ENCODE measurements at regions not wholly inside any gene's neighbourhood (a gene's known extent, or its start where the extent isn't known, plus 50 kb on each side); places are given as distances from the start of the nearest gene placed in this dataset.

DNA sequence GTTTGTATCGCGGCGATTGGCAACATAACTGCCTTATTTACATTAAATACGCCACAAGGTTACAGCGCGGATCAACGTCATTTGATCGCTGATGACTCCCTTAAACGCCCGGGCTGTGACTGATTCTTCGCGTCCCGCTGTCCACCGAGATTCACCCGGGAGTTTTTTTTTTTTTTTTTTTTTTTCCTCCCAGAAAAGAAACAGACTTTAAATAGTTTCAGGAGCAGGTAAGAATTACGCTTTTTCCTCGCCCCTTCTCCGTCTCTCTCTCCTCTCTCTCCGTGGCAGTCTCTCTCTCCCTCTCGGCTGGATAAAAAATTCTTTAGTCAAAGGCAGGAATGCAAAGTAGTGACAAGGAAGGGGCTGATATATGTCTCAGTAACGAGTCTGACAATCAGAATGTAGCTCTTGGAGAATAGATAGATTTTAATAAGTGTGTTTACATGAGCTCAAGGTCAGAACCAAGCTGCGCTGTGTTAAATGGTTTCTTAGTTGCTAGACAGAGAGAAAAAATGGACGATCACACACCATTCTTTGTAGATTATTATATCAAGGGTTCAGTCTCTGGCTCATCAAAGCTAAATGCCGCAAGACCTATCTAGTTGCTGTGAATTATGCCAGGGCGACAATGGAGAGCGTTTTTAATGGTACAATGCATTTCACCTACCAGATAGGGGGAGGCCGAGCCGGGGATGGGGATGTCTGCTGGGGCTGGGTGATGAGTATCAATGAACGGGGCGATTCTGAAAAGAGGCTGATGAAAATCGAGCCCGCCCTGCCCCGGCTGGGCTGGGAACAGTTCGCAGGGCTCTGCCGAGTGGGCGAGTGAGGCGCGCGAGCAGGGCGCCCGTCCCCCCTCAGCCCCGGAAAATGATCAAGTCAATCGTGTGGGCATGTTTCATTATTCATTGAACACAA, 147.2 kb upstream of the ZNF536 start:
- Histone ChIP-seq H3K36me3 (ENCODE audit: control insufficient read depth, insufficient read depth, low read length, severe bottlenecking) (no peaks in the 10 kb centered on the region), H3K9ac (ENCODE audit: low read length) (no peak overlapping the region), H3K4me3 (ENCODE audit: low read length) (peak overlapping the region; percentile 41), H3K4me1 (ENCODE audit: control insufficient read depth, insufficient read depth, low read length) (peaks cover 14% of the 10 kb centered on the region), H3K27me3 (replicated peaks; ENCODE audit: control insufficient read depth, insufficient read depth, low read length) (peaks cover 46% of the 10 kb centered on the region), H3K9me3 (ENCODE audit: control insufficient read depth, low read length) (no peaks in the 10 kb centered on the region)
- peak; percentile 18 for DNase-seq (ENCODE audit: low read depth)

GRCh38 chr19:30225676-30226463, 146.3 kb upstream of the ZNF536 start:
- peaks cover 39% of the 10 kb centered on the region for H3K27me3 ChIP-seq (replicated peaks; ENCODE audit: control insufficient read depth, insufficient read depth, low read length)
- no peaks in the 10 kb centered on the region for H3K9me3 ChIP-seq (ENCODE audit: control insufficient read depth, low read length)
- peak; percentile 10 for DNase-seq (ENCODE audit: low read depth)

GRCh38 chr19:30226464-30227011, 145.6 kb upstream of the ZNF536 start:
- no peaks in the 10 kb centered on the region for H3K36me3 ChIP-seq (ENCODE audit: control insufficient read depth, insufficient read depth, low read length, severe bottlenecking)
- H3K27me3 ChIP-seq (replicated peaks; ENCODE audit: control insufficient read depth, insufficient read depth, low read length): peaks cover 40% of the 10 kb centered on the region
- H3K4me1 ChIP-seq (ENCODE audit: control insufficient read depth, insufficient read depth, low read length): peaks cover 14% of the 10 kb centered on the region
- DNase-seq (ENCODE audit: low read depth): peak; percentile 4
- H3K4me3 ChIP-seq (ENCODE audit: low read length): peak overlapping the region; percentile 76
- no peaks in the 10 kb centered on the region for H3K9me3 ChIP-seq (ENCODE audit: control insufficient read depth, low read length)
- H3K9ac ChIP-seq (ENCODE audit: low read length): no peak overlapping the region

More at GRCh38 chr19:30225676-30226463, 146.3 kb upstream of the ZNF536 start:
- H3K4me3 ChIP-seq (ENCODE audit: low read length): peak overlapping the region; percentile 76
- peaks cover 14% of the 10 kb centered on the region for H3K4me1 ChIP-seq (ENCODE audit: control insufficient read depth, insufficient read depth, low read length)
- H3K36me3 ChIP-seq (ENCODE audit: control insufficient read depth, insufficient read depth, low read length, severe bottlenecking): no peaks in the 10 kb centered on the region
- H3K9ac ChIP-seq (ENCODE audit: low read length): no peak overlapping the region

- H3K9ac ChIP-seq (ENCODE audit: low read length): peak overlapping the region; percentile 25
- no peaks in the 10 kb centered on the region for H3K36me3 ChIP-seq (ENCODE audit: control insufficient read depth, insufficient read depth, low read length, severe bottlenecking)
- H3K27me3 ChIP-seq (replicated peaks; ENCODE audit: control insufficient read depth, insufficient read depth, low read length): peaks cover 35% of the 10 kb centered on the region
- DNase-seq (ENCODE audit: low read depth): peak; percentile 9
- peak overlapping the region; percentile 76 for H3K4me3 ChIP-seq (ENCODE audit: low read length)
- no peaks in the 10 kb centered on the region for H3K9me3 ChIP-seq (ENCODE audit: control insufficient read depth, low read length)
- H3K4me1 ChIP-seq (ENCODE audit: control insufficient read depth, insufficient read depth, low read length): peaks cover 14% of the 10 kb centered on the region
Measured at GRCh38 chr19:30227012-30227621, 145.1 kb upstream of the ZNF536 start.

DNA sequence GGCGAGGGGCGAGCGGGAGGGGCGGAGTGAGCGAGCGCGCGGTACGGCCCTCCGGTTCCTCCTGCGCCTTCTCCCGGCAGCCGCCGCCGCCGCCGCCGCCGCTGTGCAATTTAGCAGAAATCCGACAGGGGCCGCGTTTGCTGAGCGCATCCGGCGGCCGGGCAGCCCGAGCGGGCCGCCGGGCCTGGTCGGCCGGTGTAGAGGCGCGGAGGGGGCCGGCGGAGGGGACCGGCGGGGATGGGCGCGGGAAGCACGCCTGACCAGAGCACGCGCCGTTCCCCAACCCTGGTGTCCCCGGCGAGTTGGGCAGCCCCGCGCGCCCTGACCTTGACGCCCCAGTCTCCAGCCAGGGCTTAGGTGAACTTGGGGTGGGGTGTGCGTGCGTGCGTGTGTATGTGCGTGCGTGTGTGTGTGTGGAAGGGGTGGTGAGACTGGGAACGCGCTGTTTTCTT, 144.5 kb upstream of the ZNF536 start:
- H3K4me3 ChIP-seq (ENCODE audit: low read length): peak overlapping the region; percentile 76
- peaks cover 35% of the 10 kb centered on the region for H3K27me3 ChIP-seq (replicated peaks; ENCODE audit: control insufficient read depth, insufficient read depth, low read length)
- peak; percentile 89 for DNase-seq (ENCODE audit: low read depth)

DNA sequence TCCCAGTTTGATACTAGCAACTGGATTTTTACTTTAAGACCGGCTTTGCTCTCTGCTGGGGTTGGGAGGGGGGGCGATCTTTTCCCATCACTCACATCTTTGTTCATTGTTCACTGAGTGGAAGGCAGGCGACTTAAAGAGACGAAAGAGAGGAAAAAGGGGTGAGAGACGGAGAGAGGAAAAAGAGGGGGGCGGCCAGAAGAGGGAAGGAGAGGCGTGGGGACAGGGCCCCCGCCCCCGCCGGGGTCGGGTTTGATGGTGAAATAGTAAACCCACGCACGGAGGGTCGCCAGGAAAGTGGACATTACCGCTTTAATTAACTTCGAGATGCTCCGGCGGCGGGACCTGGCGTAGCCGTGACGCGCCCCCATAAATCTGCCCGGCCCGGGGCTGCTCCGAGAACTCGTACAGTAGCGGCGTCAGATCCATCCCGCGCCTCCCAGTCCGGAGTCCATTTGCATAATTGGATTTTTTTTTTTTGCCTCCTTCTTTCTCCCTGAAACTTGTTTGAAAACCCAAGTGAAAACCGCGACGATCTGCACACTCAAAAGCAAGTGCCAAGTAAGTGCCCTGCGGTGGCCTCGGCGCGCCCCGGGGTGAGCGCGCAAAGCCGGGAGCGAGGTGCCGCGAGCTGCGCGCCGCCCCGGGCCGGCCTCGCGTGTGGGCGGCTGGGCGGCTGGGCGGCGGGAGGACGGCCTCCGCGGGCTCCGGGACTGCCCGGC, 143.9 kb upstream of the ZNF536 start:
- Histone ChIP-seq H3K27me3 (replicated peaks; ENCODE audit: control insufficient read depth, insufficient read depth, low read length) (peaks cover 34% of the 10 kb centered on the region), H3K4me1 (ENCODE audit: control insufficient read depth, insufficient read depth, low read length) (peaks cover 14% of the 10 kb centered on the region), H3K4me3 (ENCODE audit: low read length) (peak overlapping the region; percentile 69), H3K9ac (ENCODE audit: low read length) (no peak overlapping the region), H3K9me3 (ENCODE audit: control insufficient read depth, low read length) (no peaks in the 10 kb centered on the region), H3K36me3 (ENCODE audit: control insufficient read depth, insufficient read depth, low read length, severe bottlenecking) (no peaks in the 10 kb centered on the region)
- DNase-seq (ENCODE audit: low read depth): peak; percentile 39

More for the DNA sequence above, 144.5 kb upstream of the ZNF536 start:
- Histone ChIP-seq H3K9me3 (ENCODE audit: control insufficient read depth, low read length) (no peaks in the 10 kb centered on the region), H3K9ac (ENCODE audit: low read length) (peak overlapping the region; percentile 25), H3K4me1 (ENCODE audit: control insufficient read depth, insufficient read depth, low read length) (peaks cover 14% of the 10 kb centered on the region), H3K36me3 (ENCODE audit: control insufficient read depth, insufficient read depth, low read length, severe bottlenecking) (no peaks in the 10 kb centered on the region)

DNA sequence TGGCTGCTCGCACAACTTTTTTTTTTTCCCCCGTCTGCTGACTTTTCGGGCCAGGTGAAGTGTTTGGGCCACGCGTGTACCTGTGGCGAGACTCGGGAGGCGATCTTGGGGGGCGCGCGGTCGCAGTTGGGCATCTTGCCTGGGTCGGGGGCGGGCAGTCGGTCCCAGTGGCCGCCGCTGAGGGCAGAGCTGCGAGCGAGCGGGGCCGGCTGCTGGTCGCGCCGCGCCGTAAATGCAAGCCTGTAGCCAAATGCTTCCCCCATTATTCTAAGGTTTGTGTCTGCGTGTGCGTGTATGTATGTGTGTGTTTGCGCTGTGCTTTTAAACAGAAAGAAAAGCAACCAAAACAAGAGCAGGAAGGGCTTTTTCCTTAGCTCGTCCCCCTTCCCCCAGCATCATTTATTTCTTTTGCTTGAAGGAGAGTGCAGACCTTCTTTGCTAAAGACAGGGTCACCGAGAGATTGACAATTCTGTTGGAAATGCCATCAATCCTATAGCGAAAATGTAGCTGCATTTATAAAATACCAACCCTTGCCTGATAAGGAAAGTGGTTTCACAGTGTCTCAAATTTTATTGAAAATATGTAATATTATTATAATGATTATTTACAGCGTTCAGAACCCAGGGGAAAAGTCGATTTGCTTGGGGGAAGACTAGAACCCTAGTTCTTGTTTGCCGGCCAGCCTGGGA, 143.2 kb upstream of the ZNF536 start:
- Histone ChIP-seq H3K36me3 (ENCODE audit: control insufficient read depth, insufficient read depth, low read length, severe bottlenecking) (no peaks in the 10 kb centered on the region), H3K4me3 (ENCODE audit: low read length) (peak overlapping the region; percentile 69), H3K4me1 (ENCODE audit: control insufficient read depth, insufficient read depth, low read length) (peaks cover 14% of the 10 kb centered on the region), H3K9ac (ENCODE audit: low read length) (no peak overlapping the region), H3K9me3 (ENCODE audit: control insufficient read depth, low read length) (no peaks in the 10 kb centered on the region), H3K27me3 (replicated peaks; ENCODE audit: control insufficient read depth, insufficient read depth, low read length) (peaks cover 34% of the 10 kb centered on the region)
- peak; percentile 8 for DNase-seq (ENCODE audit: low read depth)

DNA sequence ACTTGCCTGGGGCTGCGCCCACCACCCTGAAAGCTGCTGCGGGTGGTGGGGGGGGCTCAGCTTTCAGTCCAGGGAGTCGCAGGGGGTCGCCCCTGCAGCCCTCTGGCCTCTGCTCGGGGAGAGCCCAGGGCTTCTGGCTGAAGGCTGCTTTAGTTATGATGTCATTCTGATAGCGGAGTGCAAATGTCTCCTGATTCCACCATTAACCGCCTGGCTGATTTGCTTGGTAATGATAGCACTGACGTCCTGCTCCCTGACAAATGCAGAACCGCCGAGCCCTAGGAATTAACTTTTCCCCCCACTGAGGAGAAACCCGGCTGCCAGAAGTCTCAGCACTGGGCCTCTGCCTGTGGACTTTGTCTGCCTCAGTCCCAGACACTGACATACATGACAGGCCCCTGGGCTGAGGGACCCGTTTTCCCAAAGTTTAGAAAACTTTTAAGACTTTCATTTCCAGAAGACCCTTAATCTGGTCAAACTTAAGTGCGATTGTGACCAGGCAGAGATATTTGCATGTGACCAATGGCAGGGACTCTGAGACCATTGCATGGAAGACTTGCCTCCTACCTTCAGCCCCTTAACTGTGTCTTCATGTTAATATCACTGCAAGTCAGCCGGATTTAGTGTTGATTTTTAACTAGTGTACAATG, 142.5 kb upstream of the ZNF536 start:
- H3K27me3 ChIP-seq (replicated peaks; ENCODE audit: control insufficient read depth, insufficient read depth, low read length): peaks cover 34% of the 10 kb centered on the region
- no peaks in the 10 kb centered on the region for H3K9me3 ChIP-seq (ENCODE audit: control insufficient read depth, low read length)
- H3K4me3 ChIP-seq (ENCODE audit: low read length): no peak overlapping the region
- no peaks in the 10 kb centered on the region for H3K36me3 ChIP-seq (ENCODE audit: control insufficient read depth, insufficient read depth, low read length, severe bottlenecking)
- H3K4me1 ChIP-seq (ENCODE audit: control insufficient read depth, insufficient read depth, low read length): peaks cover 14% of the 10 kb centered on the region
- DNase-seq (ENCODE audit: low read depth): no peak
- H3K9ac ChIP-seq (ENCODE audit: low read length): no peak overlapping the region

DNA sequence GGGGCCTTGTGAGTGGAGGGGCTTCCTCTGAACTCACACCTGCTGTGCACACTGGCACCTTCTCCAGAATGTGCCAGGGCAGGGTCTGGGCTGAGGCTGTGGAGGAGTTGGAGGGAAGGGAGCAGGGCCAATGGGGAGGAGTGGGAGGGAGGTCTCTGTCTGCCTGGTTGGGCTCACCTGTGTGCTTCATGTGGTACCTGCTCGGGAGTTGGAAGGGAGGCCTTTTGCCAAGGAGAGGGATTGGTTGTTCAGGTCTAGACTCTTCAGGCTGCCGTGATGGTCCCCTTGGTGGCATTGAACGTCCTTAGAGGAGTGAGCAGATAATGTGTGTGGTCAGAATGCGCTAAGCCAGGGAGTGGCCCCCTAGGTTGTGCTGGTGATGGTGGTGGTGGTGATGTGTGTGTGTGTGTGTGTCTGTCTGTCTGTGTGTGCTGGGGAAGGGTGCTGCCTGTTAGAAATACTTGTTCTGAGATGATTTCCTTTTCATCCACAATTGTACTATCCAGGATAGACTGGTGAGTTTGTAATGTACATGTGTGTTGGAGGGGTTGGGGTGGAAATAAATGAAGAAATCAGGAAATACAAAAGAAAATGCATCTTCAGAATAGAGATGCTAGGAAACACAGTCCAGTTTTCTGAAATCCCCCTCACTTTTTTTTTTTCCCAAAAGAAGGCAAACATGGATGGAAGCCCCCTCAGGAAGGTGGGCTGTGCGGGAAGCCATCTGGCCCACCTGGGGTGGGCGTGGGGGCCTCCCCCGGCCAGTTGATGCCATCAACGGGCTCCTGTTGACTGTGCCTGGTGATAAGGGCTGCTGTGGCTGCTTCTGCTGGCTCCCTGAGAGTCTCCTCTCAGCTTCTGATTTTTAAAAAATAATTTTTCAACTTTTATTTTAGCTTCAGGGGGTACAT, 140.5 kb upstream of the ZNF536 start:
- H3K4me3 ChIP-seq (ENCODE audit: low read length): no peak overlapping the region
- no peaks in the 10 kb centered on the region for H3K9me3 ChIP-seq (ENCODE audit: control insufficient read depth, low read length)
- no peak overlapping the region for H3K9ac ChIP-seq (ENCODE audit: low read length)
- no peaks in the 10 kb centered on the region for H3K36me3 ChIP-seq (ENCODE audit: control insufficient read depth, insufficient read depth, low read length, severe bottlenecking)
- no peak for DNase-seq (ENCODE audit: low read depth)
- peaks cover 12% of the 10 kb centered on the region for H3K4me1 ChIP-seq (ENCODE audit: control insufficient read depth, insufficient read depth, low read length)
- peaks cover 32% of the 10 kb centered on the region for H3K27me3 ChIP-seq (replicated peaks; ENCODE audit: control insufficient read depth, insufficient read depth, low read length)

All from adipocyte (in vitro differentiated cells).